IMR-90 (cell line): ENCODE measurements at regions not wholly inside any gene's neighbourhood (a gene's known extent, or its start where the extent isn't known, plus 50 kb on each side); places are given as distances from the start of the nearest gene placed in this dataset.

Experiments
- ATAC-seq: fragments of 200-7000 bp; cut with Tn5 transposase; 2 replicates; pipeline ENCODE4 v1.9.1; 2020; ENCODE audit warnings: low read depth, mild to moderate bottlenecking, moderate library complexity
- BruUV-seq: library from RNA; stranded (reverse); fragments of 400-500 nt; replicated peaks from 2 replicates; lab custom pipeline; 2021; lab: Mats Ljungman, UMichigan
- CTCF ChIA-PET: fragments of 300-600 bp; formaldehyde crosslinking; extraction: SDS; loops from one replicate; lab custom pipeline; 2021; ENCODE audit warnings: antibody characterized with exemption; lab: Yijun Ruan, JAX
- POLR2A ChIA-PET: fragments of 300-600 bp; sonication (Branson Sonifier 250); formaldehyde crosslinking; loops from one replicate; lab custom pipeline; 2022; ENCODE audit warnings: antibody characterized with exemption; ENCODE audit not compliant: unreplicated experiment; lab: Charles Lee
- DNase-seq: peaks from one replicate; pipeline ENCODE4 v3.0.0; 2013
- H2AFZ ChIP-seq: replicated peaks from 2 replicates; pipeline ENCODE3; 2013; ENCODE audit warnings: low read length, mild to moderate bottlenecking; ENCODE audit not compliant: poor library complexity
- H2AK5ac ChIP-seq: 2 replicates; pipeline ENCODE4 v1.6.1; 2013; ENCODE audit warnings: low read depth, low read length, inconsistent platforms
- H2AK9ac ChIP-seq: replicated peaks from 2 replicates; pipeline ENCODE3; 2013; ENCODE audit warnings: mild to moderate bottlenecking, low read depth, low read length, moderate library complexity; ENCODE audit not compliant: poor library complexity
- H2BK120ac ChIP-seq: 2 replicates; pipeline ENCODE4 v1.6.1; 2013; ENCODE audit warnings: low read depth, low read length, inconsistent platforms
- H2BK15ac ChIP-seq: 3 replicates; pipeline ENCODE4 v1.6.1; 2013; ENCODE audit warnings: low read depth, low read length, inconsistent platforms
- H2BK20ac ChIP-seq: 2 replicates; pipeline ENCODE4 v1.6.1; 2013; ENCODE audit warnings: low read depth, mild to moderate bottlenecking, inconsistent platforms, low read length, moderate library complexity
- H2BK5ac ChIP-seq: 2 replicates; pipeline ENCODE4 v1.6.1; 2013; ENCODE audit warnings: mild to moderate bottlenecking, low read depth, low read length, inconsistent platforms; ENCODE audit not compliant: poor library complexity, severe bottlenecking
- H3K14ac ChIP-seq: replicated peaks from 2 replicates; pipeline ENCODE4 v1.6.1; 2013; ENCODE audit warnings: low read depth, low read length, inconsistent platforms
- H3K18ac ChIP-seq: 2 replicates; pipeline ENCODE4 v1.6.1; 2013; ENCODE audit warnings: low read depth, low read length, control low read depth
- H3K23ac ChIP-seq: 2 replicates; pipeline ENCODE4 v1.6.1; 2013; ENCODE audit warnings: low read depth, low read length, inconsistent platforms
- H3K27ac ChIP-seq: 2 replicates; pipeline ENCODE4 v1.5.1; 2013; ENCODE audit warnings: mild to moderate bottlenecking, control low read depth, low read length; ENCODE audit not compliant: insufficient read depth
- H3K27me3 ChIP-seq: 2 replicates; pipeline ENCODE4 v1.6.1; 2013; ENCODE audit warnings: low read length; ENCODE audit not compliant: control insufficient read depth, insufficient read depth
- H3K36me3 ChIP-seq: 2 replicates; pipeline ENCODE4 v1.6.1; 2013; ENCODE audit warnings: low read length, mixed read lengths; ENCODE audit not compliant: control insufficient read depth, insufficient read depth
- H3K4ac ChIP-seq: 2 replicates; pipeline ENCODE4 v1.6.1; 2013; ENCODE audit warnings: low read depth, low read length, inconsistent platforms
- H3K4me1 ChIP-seq: 2 replicates; pipeline ENCODE4 v1.6.1; 2013; ENCODE audit warnings: low read length, mixed read lengths; ENCODE audit not compliant: control insufficient read depth, insufficient read depth
- H3K4me2 ChIP-seq: 2 replicates; pipeline ENCODE4 v1.6.1; 2013; ENCODE audit warnings: low read depth, mild to moderate bottlenecking, control low read depth, low read length, moderate library complexity
- H3K4me3 ChIP-seq: 2 replicates; pipeline ENCODE4 v1.5.1; 2013; ENCODE audit warnings: low read depth, mild to moderate bottlenecking, control low read depth, low read length, moderate library complexity; ENCODE audit not compliant: insufficient read depth
- H3K56ac ChIP-seq: 2 replicates; pipeline ENCODE4 v1.6.1; 2013; ENCODE audit warnings: low read length, inconsistent platforms; ENCODE audit not compliant: insufficient read depth; ENCODE audit errors: extremely low read depth
- H3K79me1 ChIP-seq, 2 experiments: 2 replicates each; pipeline ENCODE4 v1.6.1; 2013; ENCODE audit warnings: low read length in 2 of 2, inconsistent platforms in 1 of 2, low read depth in 1 of 2
- H3K9ac ChIP-seq: 2 replicates; pipeline ENCODE4 v1.6.1; 2013; ENCODE audit warnings: low read depth, low read length, control low read depth
- H3K9me1 ChIP-seq: 2 replicates; pipeline ENCODE4 v1.6.1; 2013; ENCODE audit warnings: low read length, inconsistent platforms; ENCODE audit not compliant: insufficient read depth
- H3K9me3 ChIP-seq: 2 replicates; pipeline ENCODE4 v1.6.1; 2013; ENCODE audit warnings: low read length; ENCODE audit not compliant: control insufficient read depth, insufficient read depth
- H4K20me1 ChIP-seq: 2 replicates; pipeline ENCODE4 v1.6.1; 2013; ENCODE audit warnings: low read length, inconsistent platforms; ENCODE audit not compliant: insufficient read depth
- H4K5ac ChIP-seq: 2 replicates; pipeline ENCODE4 v1.6.1; 2013; ENCODE audit warnings: mild to moderate bottlenecking, low read depth, low read length, control low read depth
- H4K8ac ChIP-seq, 2 experiments: 2 replicates each; pipeline ENCODE4 v1.6.1; 2013; ENCODE audit warnings: low read depth in 2 of 2, low read length in 2 of 2, control low read depth in 1 of 2, inconsistent platforms in 1 of 2
- H4K91ac ChIP-seq: 2 replicates; pipeline ENCODE4 v1.6.1; 2013; ENCODE audit warnings: low read depth, low read length, inconsistent platforms; ENCODE audit not compliant: insufficient read depth
- CTCF ChIP-seq: conservative IDR thresholded peaks from 2 replicates; pipeline ENCODE4 v1.5.1; 2012; ENCODE audit warnings: mild to moderate bottlenecking, low read depth, low read length, improper control_type of control experiment
- POLR2A ChIP-seq: IDR thresholded peaks from 2 replicates; pipeline ENCODE4 v1.6.1; 2012; ENCODE audit warnings: mild to moderate bottlenecking, low read depth, low read length
- SMC3 ChIP-seq: fragments of 150-350 bp; IDR thresholded peaks from 2 replicates; pipeline ENCODE4 v1.6.1; 2016; ENCODE audit warnings: low read depth, mild to moderate bottlenecking, antibody characterized with exemption, low read length, moderate library complexity
- WGBS, 2 experiments: methylation state at CpG; one replicate each; pipeline versions ENCODE4 v1.1.5 to v1.1.7; 2013; ENCODE audit warnings: missing lambda C conversion rate in 2 of 2; ENCODE audit not compliant: insufficient read length in 1 of 2; ENCODE audit errors: extremely low coverage in 2 of 2; 5-methylcytosine and 5-hydroxymethylcytosine counted together
- dilution Hi-C: fragments of 300-500 bp; cut with HindIII; formaldehyde crosslinking; loops from one replicate; pipeline ENCODE4 v1.14.3; 2018; ENCODE audit warnings: low sequenced_read_pairs; ENCODE audit not compliant: unreplicated experiment
- in situ Hi-C: fragments of 300-500 bp; cut with MboI; formaldehyde crosslinking; loops from 3 replicates; pipeline ENCODE4 v1.14.3; 2019; ENCODE audit warnings: low sequenced_read_pairs, inconsistent platforms, mixed read lengths
- intact Hi-C: fragments of 100-400 bp; cut with micrococcal nuclease; formaldehyde crosslinking; loops from 2 replicates; pipeline ENCODE4 v1.10.0; 2022

- TF ChIP-seq SMC3 (no peak), POLR2A (no peak), CTCF (no peak)
- CTCF ChIA-PET: interaction anchor here (0.7 kb wide), 1 partner anchor 447 kb away, joined by 4 read pairs; no protein-coding TSS in a partner anchor
- no peak overlapping the region for H3K9ac ChIP-seq
- POLR2A ChIA-PET: no interaction called here
- no peak overlapping the region for H3K4me3 ChIP-seq
- no peak overlapping the region for H2BK15ac ChIP-seq
- no peak overlapping the region for H2BK20ac ChIP-seq
- H2AK9ac ChIP-seq: no peak overlapping the region
- H3K27me3 ChIP-seq: no peaks in the 10 kb centered on the region
- ATAC-seq (no peak), DNase-seq (no peak)
- H3K36me3 ChIP-seq: no peaks in the 10 kb centered on the region
- H2AFZ ChIP-seq: no peak overlapping the region
- H3K79me1 ChIP-seq: no peaks in the 10 kb centered on the region
- no peak overlapping the region for H3K27ac ChIP-seq
- no TSS peak for BruUV-seq
- H2BK120ac ChIP-seq: no peak overlapping the region
- no peak overlapping the region for H3K14ac ChIP-seq
- no peak overlapping the region for H4K5ac ChIP-seq
- peaks cover 11% of the 10 kb centered on the region for H3K9me3 ChIP-seq
- no peak overlapping the region for H2BK5ac ChIP-seq
- H3K4me1 ChIP-seq: no peaks in the 10 kb centered on the region
- WGBS, 2 experiments: 83% methylated on average over 1 of the region's 4 CpGs; no CpG with 5 or more reads in 1 of the 2 experiments
- no peak overlapping the region for H3K4ac ChIP-seq
- H3K56ac ChIP-seq: no peak overlapping the region
- H3K9me1 ChIP-seq: no peaks in the 10 kb centered on the region
- H3K4me2 ChIP-seq: no peak overlapping the region
- intact Hi-C loops: no loop called here
- dilution Hi-C loops: no loop called here
- no peak overlapping the region for H3K18ac ChIP-seq
- H2AK5ac ChIP-seq: no peak overlapping the region
- H4K20me1 ChIP-seq: no peaks in the 10 kb centered on the region
- no peak overlapping the region for H3K23ac ChIP-seq
- in situ Hi-C loops: no loop called here
- H4K91ac ChIP-seq: no peak overlapping the region
- H4K8ac ChIP-seq: no peak overlapping the region
Observed at GRCh38 chr2:128973566-128973965, 654.9 kb upstream of the HS6ST1 start.
